ENCODE measurements at regions not wholly inside any gene's neighbourhood (a gene's known extent, or its start where the extent isn't known, plus 50 kb on each side); places are given as distances from the start of the nearest gene placed in this dataset.

- TF ChIP-seq ZNF274 (IDR thresholded peaks at IDR 0.05; ENCODE audit: low read depth, low read length): no peak
- no peak for TF ChIP-seq YY1 (IDR thresholded peaks at IDR 0.05; ENCODE audit: insufficient read depth, insufficient read length)
- TF ChIP-seq SUZ12 (IDR thresholded peaks at IDR 0.05; ENCODE audit: extremely low read depth, insufficient read depth, insufficient read length): no peak
Observed at GRCh38 chr2:19556648-19557047, 198.2 kb upstream of the OSR1 start.
